Breast epithelium (tissue), 4 donors: ENCODE measurements at regions not wholly inside any gene's neighbourhood (a gene's known extent, or its start where the extent isn't known, plus 50 kb on each side); places are given as distances from the start of the nearest gene placed in this dataset.
A peak's percentile ranks its signal among the peaks of the same experiment; 100 is the strongest.

ENCODE experiments used
- DNase-seq, 2 donors: peaks; one replicate each; pipeline ENCODE4 v3.0.0-alpha.2; 2019; ENCODE audit warnings: low spot score in 2 of 2
- H3K27ac ChIP-seq, 2 donors: fragments of 200-600 bp; sonication (generic) in 1 of 2; one replicate each; pipeline ENCODE4 v1.5.1; 2016 to 2019; ENCODE audit warnings: mild to moderate bottlenecking in 1 of 2
- H3K27me3 ChIP-seq, 2 donors: fragments of 200-600 bp; sonication (generic) in 1 of 2; one replicate each; pipeline versions ENCODE4 v1.5.1 to v1.6.0; 2017 to 2019; ENCODE audit warnings: control low read depth in 1 of 2, mild to moderate bottlenecking in 1 of 2
- H3K36me3 ChIP-seq: fragments of 200-600 bp; one replicate; pipeline ENCODE4 v1.5.1; 2019
- H3K4me1 ChIP-seq, 2 donors: fragments of 200-600 bp; sonication (generic); one replicate each; pipeline ENCODE4 v1.5.1; 2016 to 2019; ENCODE audit warnings: control low read depth in 1 of 2
- H3K4me3 ChIP-seq, 3 donors: fragments of 200-600 bp; sonication (generic); 1 replicate in 2 of 3; 2 replicates in 1 of 3; pipeline ENCODE4 v1.5.1; 2016 to 2019; ENCODE audit warnings: mild to moderate bottlenecking in 3 of 3, moderate library complexity in 2 of 3
- H3K9me3 ChIP-seq, 2 donors: fragments of 200-600 bp; sonication (generic) in 1 of 2; one replicate each; pipeline ENCODE4 v1.5.1; 2016 to 2019; ENCODE audit warnings: control low read depth in 1 of 2
- POLR2A ChIP-seq: fragments of 450-650 bp; IDR thresholded peaks from one replicate; pipeline ENCODE4 v1.6.1; 2016; ENCODE audit warnings: antibody characterized with exemption, mild to moderate bottlenecking, moderate library complexity
- POLR2AphosphoS5 ChIP-seq, 3 donors: sonication (generic); formaldehyde crosslinking; IDR thresholded peaks; one replicate each; pipeline ENCODE4 v1.6.1; 2017; ENCODE audit warnings: antibody characterized with exemption in 3 of 3
- intact Hi-C: fragments of 100-400 bp; cut with DNase I; formaldehyde crosslinking; loops from one replicate; pipeline ENCODE4 v1.15.1; 2023; ENCODE audit warnings: low total_unique reads
- TF ChIP-seq, protein P1 (sequence below), 3 donors: fragments of 450-650 bp; IDR thresholded peaks; one replicate each; pipeline ENCODE4 v1.5.1; 2016 to 2017; ENCODE audit warnings: antibody characterized with exemption in 3 of 3, mild to moderate bottlenecking in 3 of 3, moderate library complexity in 3 of 3

DNA sequence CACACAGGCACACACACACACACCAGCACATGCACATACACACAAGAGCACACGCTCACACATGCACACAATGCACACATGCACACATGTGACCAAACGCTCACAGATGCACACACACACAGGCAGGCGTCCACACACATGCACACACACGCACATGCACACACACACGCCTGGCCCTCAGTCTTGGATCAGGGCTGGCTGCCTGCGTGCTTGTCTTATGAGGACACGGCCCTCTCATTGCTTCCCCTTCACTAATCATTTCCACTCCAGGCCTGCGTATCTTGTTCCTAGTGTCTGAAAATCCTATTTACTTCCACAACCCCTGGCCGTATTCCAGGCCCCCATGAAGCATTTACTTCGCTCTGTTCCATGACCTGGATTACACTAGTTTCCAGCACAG, 740.5 kb downstream of the BRD1 start:
- Histone ChIP-seq H3K4me3 (no peak overlapping the region), H3K36me3 (no peaks in the 10 kb centered on the region), H3K27me3 (peaks cover 0 to 23% of the 10 kb centered on the region in 2 donors), H3K4me1 (no peaks in the 10 kb centered on the region), H3K27ac (no peak overlapping the region), H3K9me3 (no peaks in the 10 kb centered on the region)
- no peak for DNase-seq
- intact Hi-C loops, result no loop called here
- TF ChIP-seq, protein P1, sequence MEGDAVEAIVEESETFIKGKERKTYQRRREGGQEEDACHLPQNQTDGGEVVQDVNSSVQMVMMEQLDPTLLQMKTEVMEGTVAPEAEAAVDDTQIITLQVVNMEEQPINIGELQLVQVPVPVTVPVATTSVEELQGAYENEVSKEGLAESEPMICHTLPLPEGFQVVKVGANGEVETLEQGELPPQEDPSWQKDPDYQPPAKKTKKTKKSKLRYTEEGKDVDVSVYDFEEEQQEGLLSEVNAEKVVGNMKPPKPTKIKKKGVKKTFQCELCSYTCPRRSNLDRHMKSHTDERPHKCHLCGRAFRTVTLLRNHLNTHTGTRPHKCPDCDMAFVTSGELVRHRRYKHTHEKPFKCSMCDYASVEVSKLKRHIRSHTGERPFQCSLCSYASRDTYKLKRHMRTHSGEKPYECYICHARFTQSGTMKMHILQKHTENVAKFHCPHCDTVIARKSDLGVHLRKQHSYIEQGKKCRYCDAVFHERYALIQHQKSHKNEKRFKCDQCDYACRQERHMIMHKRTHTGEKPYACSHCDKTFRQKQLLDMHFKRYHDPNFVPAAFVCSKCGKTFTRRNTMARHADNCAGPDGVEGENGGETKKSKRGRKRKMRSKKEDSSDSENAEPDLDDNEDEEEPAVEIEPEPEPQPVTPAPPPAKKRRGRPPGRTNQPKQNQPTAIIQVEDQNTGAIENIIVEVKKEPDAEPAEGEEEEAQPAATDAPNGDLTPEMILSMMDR (IDR thresholded peaks at IDR 0.05), result no peak
- TF ChIP-seq POLR2A (no peak), POLR2AphosphoS5 (IDR thresholded peaks at IDR 0.05) (no peak)

DNA sequence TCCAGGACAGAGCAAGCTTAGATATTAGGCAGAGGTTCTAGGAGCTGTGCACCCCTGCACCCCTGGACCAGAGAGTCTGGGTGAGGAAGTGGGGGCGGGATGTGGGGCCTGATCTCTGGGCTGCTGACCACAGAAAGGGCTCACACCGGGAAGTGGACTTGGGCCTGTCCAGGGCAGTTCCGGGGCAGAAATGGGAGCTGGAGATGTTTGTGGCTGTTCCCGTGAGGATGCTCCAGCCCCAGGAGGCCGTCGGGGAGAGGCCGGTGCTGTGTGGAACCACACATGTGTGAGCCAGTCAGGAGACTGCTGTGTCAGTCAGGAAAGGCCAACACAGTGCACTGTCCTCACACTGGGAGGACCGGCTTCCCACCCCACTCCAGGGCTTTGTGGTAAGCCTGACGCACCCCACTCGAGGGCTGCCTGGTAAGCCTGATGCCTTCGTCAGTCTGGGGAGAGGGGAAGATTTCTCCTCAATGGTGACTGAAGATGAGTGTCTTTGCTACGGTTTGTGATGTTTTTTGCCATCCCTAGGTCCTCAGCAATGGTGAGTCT, 741.0 kb downstream of the BRD1 start:
- TF ChIP-seq, protein P1 (IDR thresholded peaks at IDR 0.05), result no peak
- TF ChIP-seq POLR2AphosphoS5 (IDR thresholded peaks at IDR 0.05) (no peak), POLR2A (no peak)
- Histone ChIP-seq H3K36me3 (no peaks in the 10 kb centered on the region), H3K27ac (no peak overlapping the region), H3K4me1 (no peaks in the 10 kb centered on the region), H3K27me3 (peaks cover 0 to 20% of the 10 kb centered on the region in 2 donors), H3K4me3 (no peak overlapping the region), H3K9me3 (no peaks in the 10 kb centered on the region)
- DNase-seq, result no peak
- intact Hi-C loops, result no loop called here

GRCh38 chr22:49086181-49086580, 741.5 kb downstream of the BRD1 start:
- no peak for DNase-seq
- intact Hi-C loops, result no loop called here
- H3K4me1 ChIP-seq, result no peaks in the 10 kb centered on the region
- peaks cover 0 to 16% of the 10 kb centered on the region in 2 donors for H3K27me3 ChIP-seq
- no peak for TF ChIP-seq POLR2AphosphoS5 (IDR thresholded peaks at IDR 0.05)
- TF ChIP-seq POLR2A, result no peak
- TF ChIP-seq, protein P1 (IDR thresholded peaks at IDR 0.05), result no peak
- no peak overlapping the region for H3K27ac ChIP-seq
- H3K4me3 ChIP-seq, result no peak overlapping the region
- no peaks in the 10 kb centered on the region for H3K9me3 ChIP-seq
- H3K36me3 ChIP-seq, result no peaks in the 10 kb centered on the region

DNA sequence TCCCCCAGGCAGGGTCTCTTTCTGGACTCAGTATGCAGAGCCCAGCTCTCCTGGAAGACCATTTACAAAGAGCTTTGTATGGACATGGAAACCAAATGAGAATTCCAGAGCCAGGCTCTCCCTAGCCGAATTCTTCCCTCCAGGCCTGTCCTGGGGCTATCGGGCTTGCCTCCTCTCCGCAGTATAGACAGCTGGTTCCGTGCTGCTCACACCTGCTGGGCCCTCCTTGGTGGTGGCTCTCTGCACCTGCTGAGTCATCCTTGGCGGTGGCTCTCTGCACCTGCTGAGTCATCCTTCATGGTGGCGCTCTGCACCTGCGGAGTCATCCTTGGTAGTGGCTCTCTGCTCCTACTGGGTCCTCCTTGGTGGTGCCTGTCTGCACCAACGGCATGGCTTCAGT, 743.5 kb downstream of the BRD1 start:
- peak in 1 of 2 donors; percentile 34 for DNase-seq
- no peaks in the 10 kb centered on the region for H3K9me3 ChIP-seq
- H3K36me3 ChIP-seq, result no peaks in the 10 kb centered on the region
- TF ChIP-seq POLR2AphosphoS5 (IDR thresholded peaks at IDR 0.05), result no peak
- TF ChIP-seq POLR2A, result no peak
- TF ChIP-seq, protein P1 (IDR thresholded peaks at IDR 0.05), result no peak
- H3K27me3 ChIP-seq, result peaks cover 0 to 18% of the 10 kb centered on the region in 2 donors
- H3K4me3 ChIP-seq, result no peak overlapping the region
- no peaks in the 10 kb centered on the region for H3K4me1 ChIP-seq
- intact Hi-C loops, result no loop called here
- no peak overlapping the region for H3K27ac ChIP-seq

- Histone ChIP-seq H3K27me3 (peaks cover 0 to 23% of the 10 kb centered on the region in 2 donors), H3K9me3 (no peaks in the 10 kb centered on the region), H3K36me3 (no peaks in the 10 kb centered on the region), H3K4me3 (no peak overlapping the region), H3K27ac (no peak overlapping the region), H3K4me1 (no peaks in the 10 kb centered on the region)
- TF ChIP-seq, protein P1 (IDR thresholded peaks at IDR 0.05), result no peak
- TF ChIP-seq POLR2A (no peak), POLR2AphosphoS5 (IDR thresholded peaks at IDR 0.05) (no peak)
- peak in 1 of 2 donors; percentile 22 for DNase-seq
- intact Hi-C loops, result no loop called here
Observed at GRCh38 chr22:49083607-49084006, 744.1 kb downstream of the BRD1 start.
